ENCODE measurements at regions not wholly inside any gene's neighbourhood (a gene's known extent, or its start where the extent isn't known, plus 50 kb on each side); places are given as distances from the start of the nearest gene placed in this dataset.

GRCh38 chr1:213821943-213822334 is 165.8 kb upstream of the PROX1 start:
- Histone ChIP-seq H3K9me3 (ENCODE audit: control insufficient read depth, insufficient read depth, low read depth, low read length) (no peaks in the 10 kb centered on the region), H3K27ac (ENCODE audit: low read length) (no peak overlapping the region), H3K4me3 (ENCODE audit: low read depth in 2 of 2, low read length in 2 of 2) (no peak overlapping the region), H3K4me1 (ENCODE audit: control insufficient read depth, insufficient read depth, low read length) (no peaks in the 10 kb centered on the region), H3K27me3 (ENCODE audit: control insufficient read depth, insufficient read depth, low read length) (no peaks in the 10 kb centered on the region; the same call in 1 of the 2 replicates), H3K36me3 (ENCODE audit: control insufficient read depth, insufficient read depth, low read length) (no peaks in the 10 kb centered on the region)
- DNase-seq (ENCODE audit: low read depth, low spot score), result no peak
- ChIA-PET CTCF (interaction anchor here (0.7 kb wide), 1 partner anchor 857 kb away, joined by 3 read pairs; no protein-coding TSS in a partner anchor), POLR2A (interaction anchor here (0.6 kb wide), 1 partner anchor 595 kb away, joined by 3 read pairs; no protein-coding TSS in a partner anchor)
- no peak for TF ChIP-seq SIN3A (IDR thresholded peaks at IDR 0.05; ENCODE audit: borderline replicate concordance, insufficient read depth, low read depth, low read length)
- TF ChIP-seq REST (IDR thresholded peaks at IDR 0.05; ENCODE audit: insufficient read depth in 1 of 2, low read depth in 2 of 2, low read length in 1 of 2), result no peak
- no peak for TF ChIP-seq TCF7L2 (IDR thresholded peaks at IDR 0.05; ENCODE audit: low read depth, low read length)
- TF ChIP-seq CTCF (IDR thresholded peaks at IDR 0.05), result no peak
- no peak for TF ChIP-seq POLR2AphosphoS5 (IDR thresholded peaks at IDR 0.05; ENCODE audit: low read depth, low read length)
- intact Hi-C loops (cut with micrococcal nuclease; ENCODE audit: unreplicated experiment) (no loop called here), in situ Hi-C loops (cut with HindIII; ENCODE audit: low pct_unique_long_range_greater_than_20kb, low sequenced_read_pairs) (no loop called here)
- BruUV-seq (replicated peaks), result no TSS peak
- no peak for ATAC-seq

- no TSS peak for BruUV-seq (replicated peaks)
Observed at GRCh38 chr1:213826891-213827290, 160.9 kb upstream of the PROX1 start.

More at GRCh38 chr1:213826891-213827290, 160.9 kb upstream of the PROX1 start:
- Histone ChIP-seq H3K27me3 (ENCODE audit: control insufficient read depth, insufficient read depth, low read length) (no peaks in the 10 kb centered on the region; the same call in 1 of the 2 replicates), H3K9me3 (ENCODE audit: control insufficient read depth, insufficient read depth, low read depth, low read length) (no peaks in the 10 kb centered on the region), H3K4me3 (ENCODE audit: low read depth in 2 of 2, low read length in 2 of 2) (no peak overlapping the region), H3K27ac (ENCODE audit: low read length) (no peak overlapping the region), H3K36me3 (ENCODE audit: control insufficient read depth, insufficient read depth, low read length) (no peaks in the 10 kb centered on the region), H3K4me1 (ENCODE audit: control insufficient read depth, insufficient read depth, low read length) (no peaks in the 10 kb centered on the region)
- no peak for TF ChIP-seq TCF7L2 (IDR thresholded peaks at IDR 0.05; ENCODE audit: low read depth, low read length)
- TF ChIP-seq REST (IDR thresholded peaks at IDR 0.05; ENCODE audit: insufficient read depth in 1 of 2, low read depth in 2 of 2, low read length in 1 of 2), result no peak
- no peak for TF ChIP-seq POLR2AphosphoS5 (IDR thresholded peaks at IDR 0.05; ENCODE audit: low read depth, low read length)
- no peak for TF ChIP-seq CTCF (IDR thresholded peaks at IDR 0.05)
- TF ChIP-seq SIN3A (IDR thresholded peaks at IDR 0.05; ENCODE audit: borderline replicate concordance, insufficient read depth, low read depth, low read length), result no peak
- ChIA-PET CTCF (no interaction called here), POLR2A (no interaction called here)
- DNase-seq (ENCODE audit: low read depth, low spot score), result no peak
- intact Hi-C loops (cut with micrococcal nuclease; ENCODE audit: unreplicated experiment), result no loop called here
- ATAC-seq, result no peak
- in situ Hi-C loops (cut with HindIII; ENCODE audit: low pct_unique_long_range_greater_than_20kb, low sequenced_read_pairs), result no loop called here

Measured in Panc1 (cell line).